Trophoblast cell (in vitro differentiated cells and primary cell): ENCODE measurements at regions not wholly inside any gene's neighbourhood (a gene's known extent, or its start where the extent isn't known, plus 50 kb on each side); places are given as distances from the start of the nearest gene placed in this dataset.

Experiments
- DNase-seq, 2 donors: peaks; one replicate each; pipeline ENCODE4 v3.0.0-alpha.2; 2016
- H2AFZ ChIP-seq: 2 replicates; pipeline ENCODE4 v1.6.1; 2013; ENCODE audit warnings: low read length, moderate library complexity, mild to moderate bottlenecking; ENCODE audit not compliant: insufficient read depth, poor library complexity
- H2AK5ac ChIP-seq: 2 replicates; pipeline ENCODE4 v1.6.1; 2013; ENCODE audit warnings: mild to moderate bottlenecking, low read length
- H2BK120ac ChIP-seq: 2 replicates; pipeline ENCODE4 v1.6.1; 2013; ENCODE audit warnings: low read length, mild to moderate bottlenecking, moderate library complexity; ENCODE audit not compliant: insufficient read depth, poor library complexity
- H2BK12ac ChIP-seq: 2 replicates; pipeline ENCODE4 v1.6.1; 2013; ENCODE audit warnings: mild to moderate bottlenecking, low read length, moderate library complexity
- H2BK5ac ChIP-seq: 2 replicates; pipeline ENCODE4 v1.6.1; 2013; ENCODE audit warnings: low read length, low read depth, moderate library complexity, mild to moderate bottlenecking; ENCODE audit not compliant: poor library complexity
- H3K14ac ChIP-seq: 2 replicates; pipeline ENCODE4 v1.6.1; 2013; ENCODE audit warnings: mild to moderate bottlenecking, low read length
- H3K18ac ChIP-seq: 2 replicates; pipeline ENCODE4 v1.6.1; 2013; ENCODE audit warnings: mild to moderate bottlenecking, low read length
- H3K23ac ChIP-seq: 2 replicates; pipeline ENCODE4 v1.6.1; 2013; ENCODE audit warnings: low read length
- H3K27ac ChIP-seq: 2 replicates; pipeline ENCODE4 v1.5.1; 2013; ENCODE audit warnings: low read depth, mild to moderate bottlenecking, inconsistent platforms, low read length, moderate library complexity
- H3K27me3 ChIP-seq: 2 replicates; pipeline ENCODE4 v1.6.1; 2013; ENCODE audit warnings: inconsistent platforms, mild to moderate bottlenecking, low read length, moderate library complexity; ENCODE audit not compliant: insufficient read depth
- H3K36me3 ChIP-seq, 2 experiments: 1 replicate in 1 of 2; 2 replicates in 1 of 2; pipeline ENCODE4 v1.6.1; 2013; ENCODE audit warnings: low read length in 2 of 2, mild to moderate bottlenecking in 2 of 2, moderate library complexity in 1 of 2; ENCODE audit not compliant: insufficient read depth in 2 of 2, control insufficient read depth in 1 of 2
- H3K4ac ChIP-seq: 2 replicates; pipeline ENCODE4 v1.6.1; 2013; ENCODE audit warnings: low read depth, mild to moderate bottlenecking, low read length, moderate library complexity
- H3K4me1 ChIP-seq, 2 experiments: 1 replicate in 1 of 2; 2 replicates in 1 of 2; pipeline ENCODE4 v1.6.1; 2013; ENCODE audit warnings: low read length in 2 of 2, mild to moderate bottlenecking in 2 of 2, moderate library complexity in 1 of 2; ENCODE audit not compliant: insufficient read depth in 2 of 2, control insufficient read depth in 1 of 2
- H3K4me2 ChIP-seq: 2 replicates; pipeline ENCODE4 v1.6.1; 2013; ENCODE audit warnings: inconsistent platforms, mild to moderate bottlenecking, low read length, moderate library complexity
- H3K4me3 ChIP-seq: 2 replicates; pipeline ENCODE4 v1.5.1; 2013; ENCODE audit warnings: mild to moderate bottlenecking, low read depth, low read length, inconsistent platforms
- H3K79me1 ChIP-seq: one replicate; pipeline ENCODE4 v1.6.1; 2013; ENCODE audit warnings: low read length
- H3K79me2 ChIP-seq: 2 replicates; pipeline ENCODE4 v1.6.1; 2013; ENCODE audit warnings: low read length, mild to moderate bottlenecking; ENCODE audit not compliant: control insufficient read depth, insufficient read depth, poor library complexity
- H3K9ac ChIP-seq: 2 replicates; pipeline ENCODE4 v1.6.1; 2013; ENCODE audit warnings: mild to moderate bottlenecking, low read length
- H3K9me3 ChIP-seq: 2 replicates; pipeline ENCODE4 v1.6.1; 2013; ENCODE audit warnings: low read depth, mild to moderate bottlenecking, control low read depth, inconsistent platforms, low read length; ENCODE audit not compliant: insufficient read depth
- H4K12ac ChIP-seq: 2 replicates; pipeline ENCODE4 v1.6.1; 2013; ENCODE audit warnings: low read depth, mild to moderate bottlenecking, low read length, moderate library complexity
- H4K8ac ChIP-seq: 2 replicates; pipeline ENCODE4 v1.6.1; 2013; ENCODE audit warnings: low read depth, mild to moderate bottlenecking, low read length, moderate library complexity
- H4K91ac ChIP-seq: one replicate; pipeline ENCODE4 v1.6.1; 2013; ENCODE audit warnings: low read depth, mild to moderate bottlenecking, low read length, moderate library complexity
- WGBS: extraction: QIAGEN DNeasy Blood & Tissue Kit; methylation state at CpG from one replicate; pipeline ENCODE4 v1.1.7; 2013; ENCODE audit warnings: missing lambda C conversion rate; ENCODE audit not compliant: insufficient read length, insufficient coverage; ENCODE audit errors: extremely low coverage; 5-methylcytosine and 5-hydroxymethylcytosine counted together

- Histone ChIP-seq H2BK12ac (no peak overlapping the region), H3K79me2 (no peaks in the 10 kb centered on the region), H3K36me3 (no peaks in the 10 kb centered on the region), H4K91ac (no peak overlapping the region), H3K27ac (no peak overlapping the region), H3K14ac (no peak overlapping the region), H4K8ac (no peak overlapping the region), H3K4me3 (no peak overlapping the region), H3K27me3 (no peaks in the 10 kb centered on the region), H2BK5ac (no peak overlapping the region), H3K79me1 (no peaks in the 10 kb centered on the region), H3K4me2 (no peak overlapping the region), H2AK5ac (no peak overlapping the region), H2BK120ac (no peak overlapping the region), H3K9ac (no peak overlapping the region), H3K23ac (no peak overlapping the region), H3K4me1 (no peaks in the 10 kb centered on the region), H3K9me3 (no peaks in the 10 kb centered on the region), H3K18ac (no peak overlapping the region), H3K4ac (no peak overlapping the region), H4K12ac (no peak overlapping the region), H2AFZ (no peak overlapping the region)
- DNase-seq, result no peak
- no CpG with 5 or more reads among the region's 2 CpGs for WGBS
These were observed 668.0 kb upstream of the RGS18 start for GRCh38 chr1:191490303-191490702.

GRCh38 chr1:191495040-191495439 is 663.2 kb upstream of the RGS18 start:
- Histone ChIP-seq H3K9me3 (no peaks in the 10 kb centered on the region), H3K4me3 (no peak overlapping the region), H3K14ac (no peak overlapping the region), H2AK5ac (no peak overlapping the region), H3K27ac (no peak overlapping the region), H4K91ac (no peak overlapping the region), H3K79me2 (no peaks in the 10 kb centered on the region), H4K12ac (no peak overlapping the region), H3K27me3 (no peaks in the 10 kb centered on the region), H2BK12ac (no peak overlapping the region), H2BK5ac (no peak overlapping the region), H2AFZ (no peak overlapping the region), H3K4ac (no peak overlapping the region), H3K9ac (no peak overlapping the region), H3K23ac (no peak overlapping the region), H3K18ac (no peak overlapping the region), H3K4me2 (no peak overlapping the region), H4K8ac (no peak overlapping the region), H3K4me1 (no peaks in the 10 kb centered on the region), H2BK120ac (no peak overlapping the region), H3K36me3 (no peaks in the 10 kb centered on the region), H3K79me1 (no peaks in the 10 kb centered on the region)
- no CpG with 5 or more reads among the region's 2 CpGs for WGBS
- DNase-seq, result no peak

- Histone ChIP-seq H3K27me3 (no peaks in the 10 kb centered on the region), H3K79me2 (no peaks in the 10 kb centered on the region), H4K91ac (no peak overlapping the region), H3K9me3 (no peaks in the 10 kb centered on the region), H3K4me3 (no peak overlapping the region), H3K79me1 (no peaks in the 10 kb centered on the region), H4K8ac (no peak overlapping the region), H3K27ac (no peak overlapping the region), H2BK120ac (no peak overlapping the region), H3K9ac (no peak overlapping the region), H2AK5ac (no peak overlapping the region), H4K12ac (no peak overlapping the region), H3K4me2 (no peak overlapping the region), H3K14ac (no peak overlapping the region), H3K36me3 (no peaks in the 10 kb centered on the region), H3K18ac (no peak overlapping the region), H3K4me1 (no peaks in the 10 kb centered on the region), H3K23ac (no peak overlapping the region), H2BK12ac (no peak overlapping the region), H3K4ac (no peak overlapping the region), H2AFZ (no peak overlapping the region), H2BK5ac (no peak overlapping the region)
- DNase-seq, result no peak
These were observed 659.9 kb upstream of the RGS18 start for GRCh38 chr1:191498318-191498717.

GRCh38 chr1:191498825-191499224 is 659.4 kb upstream of the RGS18 start:
- H3K4me2 ChIP-seq, result no peak overlapping the region
- H3K4me1 ChIP-seq, result no peaks in the 10 kb centered on the region
- H3K79me2 ChIP-seq, result no peaks in the 10 kb centered on the region
- no peaks in the 10 kb centered on the region for H3K9me3 ChIP-seq
- no peak overlapping the region for H3K18ac ChIP-seq
- no peaks in the 10 kb centered on the region for H3K36me3 ChIP-seq
- H3K27ac ChIP-seq, result no peak overlapping the region
- H2BK120ac ChIP-seq, result no peak overlapping the region
- no CpG with 5 or more reads among the region's 3 CpGs for WGBS
- DNase-seq, result no peak
- H2AFZ ChIP-seq, result no peak overlapping the region
- H2AK5ac ChIP-seq, result no peak overlapping the region
- H2BK12ac ChIP-seq, result no peak overlapping the region
- no peak overlapping the region for H3K4ac ChIP-seq
- H3K27me3 ChIP-seq, result no peaks in the 10 kb centered on the region
- no peak overlapping the region for H3K4me3 ChIP-seq
- H3K14ac ChIP-seq, result no peak overlapping the region
- H3K23ac ChIP-seq, result no peak overlapping the region
- H4K91ac ChIP-seq, result no peak overlapping the region
- no peak overlapping the region for H2BK5ac ChIP-seq
- no peak overlapping the region for H4K8ac ChIP-seq
- H3K79me1 ChIP-seq, result no peaks in the 10 kb centered on the region
- no peak overlapping the region for H3K9ac ChIP-seq
- H4K12ac ChIP-seq, result no peak overlapping the region

- no peaks in the 10 kb centered on the region for H3K27me3 ChIP-seq
- no peak overlapping the region for H4K91ac ChIP-seq
- DNase-seq, result no peak
- no peak overlapping the region for H2BK120ac ChIP-seq
- H3K4me3 ChIP-seq, result no peak overlapping the region
- no peak overlapping the region for H3K18ac ChIP-seq
- H3K9me3 ChIP-seq, result no peaks in the 10 kb centered on the region
- no peak overlapping the region for H3K23ac ChIP-seq
- no peak overlapping the region for H2BK5ac ChIP-seq
- no peak overlapping the region for H3K9ac ChIP-seq
- no peak overlapping the region for H3K4me2 ChIP-seq
- H2AFZ ChIP-seq, result no peak overlapping the region
- no peak overlapping the region for H3K14ac ChIP-seq
- no peaks in the 10 kb centered on the region for H3K4me1 ChIP-seq
- no peak overlapping the region for H4K8ac ChIP-seq
- no peak overlapping the region for H2AK5ac ChIP-seq
- no peak overlapping the region for H4K12ac ChIP-seq
- no peaks in the 10 kb centered on the region for H3K36me3 ChIP-seq
- H3K4ac ChIP-seq, result no peak overlapping the region
- no peak overlapping the region for H2BK12ac ChIP-seq
- no peaks in the 10 kb centered on the region for H3K79me2 ChIP-seq
- H3K27ac ChIP-seq, result no peak overlapping the region
- H3K79me1 ChIP-seq, result no peaks in the 10 kb centered on the region
These were observed 653.3 kb upstream of the RGS18 start for GRCh38 chr1:191504999-191505398.
